A673 (cell line): ENCODE measurements at regions not wholly inside any gene's neighbourhood (a gene's known extent, or its start where the extent isn't known, plus 50 kb on each side); places are given as distances from the start of the nearest gene placed in this dataset.

Experiments used
- BruUV-seq: library from RNA; stranded (reverse); fragments of 400-500 nt; replicated peaks from 2 replicates; lab custom pipeline; 2021; lab: Mats Ljungman, UMichigan
- CTCF ChIA-PET: fragments of 300-600 bp; sonication (Branson Sonifier 250); formaldehyde crosslinking; loops from one replicate; lab custom pipeline; 2022; ENCODE audit warnings: antibody characterized with exemption; lab: Charles Lee
- POLR2A ChIA-PET: fragments of 300-600 bp; sonication (Branson Sonifier 250); formaldehyde crosslinking; loops from one replicate; lab custom pipeline; 2022; ENCODE audit warnings: antibody characterized with exemption; ENCODE audit not compliant: low non-redundant PET; lab: Charles Lee
- DNase-seq: peaks from one replicate; pipeline ENCODE4 v3.0.0-alpha.2; 2015; ENCODE audit warnings: low spot score
- H3K27ac ChIP-seq: fragments of 200-600 bp; sonication (generic); 2 replicates; pipeline ENCODE4 v1.5.1; 2016; ENCODE audit warnings: mixed run types, low read depth, mild to moderate bottlenecking, mixed read lengths, antibody characterized with exemption, low read length; ENCODE audit not compliant: poor library complexity, severe bottlenecking
- H3K27me3 ChIP-seq: fragments of 200-600 bp; sonication (generic); replicated peaks from 2 replicates; pipeline ENCODE4 v1.6.1; 2017; ENCODE audit warnings: mixed run types, low read depth, mild to moderate bottlenecking, mixed read lengths, antibody characterized with exemption, low read length; ENCODE audit not compliant: insufficient read depth, poor library complexity
- H3K36me3 ChIP-seq: fragments of 200-600 bp; sonication (generic); 2 replicates; pipeline ENCODE4 v1.6.1; 2016; ENCODE audit warnings: mixed run types, mild to moderate bottlenecking, mixed read lengths, antibody characterized with exemption, low read length; ENCODE audit not compliant: insufficient read depth, poor library complexity, severe bottlenecking
- H3K4me1 ChIP-seq: fragments of 200-600 bp; sonication (generic); 2 replicates; pipeline ENCODE4 v1.6.1; 2017; ENCODE audit warnings: mixed run types, mild to moderate bottlenecking, mixed read lengths, antibody characterized with exemption, low read length; ENCODE audit not compliant: insufficient read depth, poor library complexity, severe bottlenecking
- H3K4me3 ChIP-seq: fragments of 200-600 bp; sonication (generic); 2 replicates; pipeline ENCODE4 v1.5.1; 2016; ENCODE audit warnings: low read depth, mixed run types, mild to moderate bottlenecking, mixed read lengths, low read length; ENCODE audit not compliant: poor library complexity, severe bottlenecking
- H3K9me3 ChIP-seq: fragments of 200-600 bp; sonication (generic); 2 replicates; pipeline ENCODE4 v1.6.1; 2016; ENCODE audit warnings: mixed run types, low read depth, mild to moderate bottlenecking, mixed read lengths, antibody characterized with exemption, low read length; ENCODE audit not compliant: poor library complexity, severe bottlenecking
- CTCF ChIP-seq: fragments of 300-800, 200-600 bp; sonication (generic); conservative IDR thresholded peaks from 2 replicates; pipeline ENCODE4 v1.5.1; 2017; ENCODE audit warnings: low read depth, mild to moderate bottlenecking, antibody characterized with exemption, low read length, moderate library complexity, mixed read lengths
- EZH2 ChIP-seq: fragments of 200-600 bp; sonication (generic); IDR thresholded peaks from 2 replicates; pipeline ENCODE4 v1.6.1; 2017; ENCODE audit warnings: borderline replicate concordance, low read depth, mild to moderate bottlenecking, mixed read lengths, antibody characterized with exemption, low read length; ENCODE audit not compliant: poor library complexity, severe bottlenecking
- intact Hi-C: fragments of 100-400 bp; cut with micrococcal nuclease; formaldehyde crosslinking; loops from one replicate; pipeline ENCODE4 v1.10.0; 2022; ENCODE audit not compliant: unreplicated experiment

GRCh38 chr11:92361551-92361950 is 136.9 kb downstream of the FAT3 start:
- no TSS peak for BruUV-seq
- no peaks in the 10 kb centered on the region for H3K9me3 ChIP-seq
- POLR2A ChIA-PET = no interaction called here
- H3K36me3 ChIP-seq = no peaks in the 10 kb centered on the region
- H3K27ac ChIP-seq = no peak overlapping the region
- no peaks in the 10 kb centered on the region for H3K4me1 ChIP-seq
- intact Hi-C loops = no loop called here
- CTCF ChIA-PET = no interaction called here
- DNase-seq = no peak
- TF ChIP-seq EZH2 = no peak
- TF ChIP-seq CTCF = no peak
- no peaks in the 10 kb centered on the region for H3K27me3 ChIP-seq
- H3K4me3 ChIP-seq = no peak overlapping the region

GRCh38 chr11:92362989-92363388 is 138.4 kb downstream of the FAT3 start:
- TF ChIP-seq EZH2 = no peak
- TF ChIP-seq CTCF = no peak
- no peak for DNase-seq
- CTCF ChIA-PET = no interaction called here
- BruUV-seq = no TSS peak
- Histone ChIP-seq H3K4me3 (no peak overlapping the region), H3K27ac (no peak overlapping the region), H3K36me3 (no peaks in the 10 kb centered on the region), H3K27me3 (no peaks in the 10 kb centered on the region), H3K4me1 (no peaks in the 10 kb centered on the region), H3K9me3 (no peaks in the 10 kb centered on the region)
- POLR2A ChIA-PET = no interaction called here
- intact Hi-C loops = no loop called here

- no peaks in the 10 kb centered on the region for H3K9me3 ChIP-seq
- no peaks in the 10 kb centered on the region for H3K4me1 ChIP-seq
- no peak overlapping the region for H3K27ac ChIP-seq
- no peaks in the 10 kb centered on the region for H3K36me3 ChIP-seq
- no TSS peak for BruUV-seq
- intact Hi-C loops = no loop called here
- H3K27me3 ChIP-seq = no peaks in the 10 kb centered on the region
- no peak overlapping the region for H3K4me3 ChIP-seq
- TF ChIP-seq CTCF (no peak), EZH2 (no peak)
- ChIA-PET POLR2A (interaction anchor here (0.7 kb wide), 1 partner anchor 56 kb away, joined by 3 read pairs; no protein-coding TSS in a partner anchor), CTCF (no interaction called here)
- DNase-seq = no peak
These were observed 139.6 kb downstream of the FAT3 start for GRCh38 chr11:92364177-92364576.
